A673 (cell line): ENCODE measurements at regions not wholly inside any gene's neighbourhood (a gene's known extent, or its start where the extent isn't known, plus 50 kb on each side); places are given as distances from the start of the nearest gene placed in this dataset.

Experiments used
- CTCF ChIP-seq: fragments of 300-800, 200-600 bp; sonication (generic); conservative IDR thresholded peaks from 2 replicates; pipeline ENCODE4 v1.5.1; 2017; ENCODE audit warnings: low read depth, mild to moderate bottlenecking, antibody characterized with exemption, low read length, moderate library complexity, mixed read lengths
- EZH2 ChIP-seq: fragments of 200-600 bp; sonication (generic); IDR thresholded peaks from 2 replicates; pipeline ENCODE4 v1.6.1; 2017; ENCODE audit warnings: borderline replicate concordance, low read depth, mild to moderate bottlenecking, mixed read lengths, antibody characterized with exemption, low read length; ENCODE audit not compliant: poor library complexity, severe bottlenecking

GRCh38 chr15:29205186-29205585 is 64.4 kb downstream of the NSMCE3 start:
- no peak for TF ChIP-seq CTCF
- no peak for TF ChIP-seq EZH2
